ENCODE measurements at regions not wholly inside any gene's neighbourhood (a gene's known extent, or its start where the extent isn't known, plus 50 kb on each side); places are given as distances from the start of the nearest gene placed in this dataset.

DNA sequence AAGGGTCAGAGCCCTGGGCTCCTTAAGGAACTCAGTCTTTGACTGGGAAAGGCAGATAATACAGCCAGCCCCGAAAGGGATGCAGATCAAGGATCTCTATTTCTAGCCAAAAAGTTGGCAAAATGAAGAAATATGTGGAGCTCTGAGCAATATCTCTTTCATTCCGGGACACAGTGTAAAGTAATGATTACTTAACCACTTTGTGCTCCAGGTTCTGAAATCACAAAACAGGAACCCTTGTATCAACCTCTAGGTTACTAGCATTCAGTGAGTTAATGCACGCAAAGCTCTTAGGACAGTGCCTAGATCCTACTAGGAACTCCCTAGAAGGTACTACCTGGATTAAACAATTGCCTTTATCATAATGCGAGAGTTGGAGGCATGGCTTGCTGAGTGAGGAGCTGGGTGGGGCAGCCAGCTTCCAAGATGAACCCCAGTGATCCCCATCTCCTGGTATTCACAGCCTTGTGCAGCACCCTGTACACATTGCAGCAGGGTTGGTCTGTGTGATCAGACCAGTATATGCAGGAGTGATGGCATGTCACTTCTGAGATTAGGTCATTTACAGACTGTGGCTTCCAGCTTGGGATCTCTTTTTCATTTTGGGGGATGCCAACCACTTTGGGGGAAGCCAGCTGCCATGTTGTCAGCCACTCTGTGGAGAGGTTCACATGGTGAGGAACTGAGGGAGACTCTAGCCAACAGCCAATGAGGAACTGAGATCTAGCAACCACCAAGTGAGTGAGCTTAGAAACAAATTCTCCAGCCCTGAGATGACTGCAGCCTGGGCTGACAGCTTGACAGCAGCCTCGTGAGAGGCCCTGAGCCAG is 103.1 kb upstream of the SLC44A1 start:
- no peak for DNase-seq (ENCODE audit: low read depth, low spot score)
- H3K4me3 ChIP-seq (ENCODE audit: insufficient read length, low read depth) = no peak overlapping the region
- no peak overlapping the region for H3K9ac ChIP-seq (ENCODE audit: insufficient read length, low read depth)
- H3K9me3 ChIP-seq (ENCODE audit: insufficient read depth, low read length) = no peaks in the 10 kb centered on the region
- TF ChIP-seq SUZ12 (IDR thresholded peaks at IDR 0.05; ENCODE audit: extremely low read depth, insufficient read depth, insufficient read length) = no peak
- TF ChIP-seq YY1 (IDR thresholded peaks at IDR 0.05; ENCODE audit: insufficient read depth, insufficient read length) = no peak
- TF ChIP-seq ZNF274 (IDR thresholded peaks at IDR 0.05; ENCODE audit: low read depth, low read length) = no peak
- H3K4me1 ChIP-seq (ENCODE audit: insufficient read depth, insufficient read length) = peaks cover 4% of the 10 kb centered on the region
- H3K36me3 ChIP-seq (ENCODE audit: insufficient read depth, insufficient read length, low read length) = no peaks in the 10 kb centered on the region
- no peaks in the 10 kb centered on the region for H3K27me3 ChIP-seq (ENCODE audit: insufficient read depth, insufficient read length)

DNA sequence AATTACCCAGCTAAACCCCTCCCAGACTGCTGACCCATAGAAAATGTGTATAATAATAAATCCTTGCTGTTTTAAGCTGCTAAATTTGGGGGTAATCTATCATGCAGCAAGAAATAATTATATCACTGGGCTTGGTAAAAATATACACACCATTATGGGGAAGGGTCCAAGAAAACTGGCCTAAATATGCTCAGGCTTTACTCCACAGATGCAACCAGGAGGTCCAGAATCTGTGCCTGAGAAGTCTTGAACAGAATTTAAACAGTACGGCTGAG is 102.5 kb upstream of the SLC44A1 start:
- H3K27me3 ChIP-seq (ENCODE audit: insufficient read depth, insufficient read length) = no peaks in the 10 kb centered on the region
- no peak overlapping the region for H3K9ac ChIP-seq (ENCODE audit: insufficient read length, low read depth)
- no peaks in the 10 kb centered on the region for H3K36me3 ChIP-seq (ENCODE audit: insufficient read depth, insufficient read length, low read length)
- TF ChIP-seq SUZ12 (IDR thresholded peaks at IDR 0.05; ENCODE audit: extremely low read depth, insufficient read depth, insufficient read length) (no peak), ZNF274 (IDR thresholded peaks at IDR 0.05; ENCODE audit: low read depth, low read length) (no peak), YY1 (IDR thresholded peaks at IDR 0.05; ENCODE audit: insufficient read depth, insufficient read length) (no peak)
- no peak for DNase-seq (ENCODE audit: low read depth, low spot score)
- H3K4me3 ChIP-seq (ENCODE audit: insufficient read length, low read depth) = no peak overlapping the region
- peaks cover 4% of the 10 kb centered on the region for H3K4me1 ChIP-seq (ENCODE audit: insufficient read depth, insufficient read length)
- H3K9me3 ChIP-seq (ENCODE audit: insufficient read depth, low read length) = no peaks in the 10 kb centered on the region

DNA sequence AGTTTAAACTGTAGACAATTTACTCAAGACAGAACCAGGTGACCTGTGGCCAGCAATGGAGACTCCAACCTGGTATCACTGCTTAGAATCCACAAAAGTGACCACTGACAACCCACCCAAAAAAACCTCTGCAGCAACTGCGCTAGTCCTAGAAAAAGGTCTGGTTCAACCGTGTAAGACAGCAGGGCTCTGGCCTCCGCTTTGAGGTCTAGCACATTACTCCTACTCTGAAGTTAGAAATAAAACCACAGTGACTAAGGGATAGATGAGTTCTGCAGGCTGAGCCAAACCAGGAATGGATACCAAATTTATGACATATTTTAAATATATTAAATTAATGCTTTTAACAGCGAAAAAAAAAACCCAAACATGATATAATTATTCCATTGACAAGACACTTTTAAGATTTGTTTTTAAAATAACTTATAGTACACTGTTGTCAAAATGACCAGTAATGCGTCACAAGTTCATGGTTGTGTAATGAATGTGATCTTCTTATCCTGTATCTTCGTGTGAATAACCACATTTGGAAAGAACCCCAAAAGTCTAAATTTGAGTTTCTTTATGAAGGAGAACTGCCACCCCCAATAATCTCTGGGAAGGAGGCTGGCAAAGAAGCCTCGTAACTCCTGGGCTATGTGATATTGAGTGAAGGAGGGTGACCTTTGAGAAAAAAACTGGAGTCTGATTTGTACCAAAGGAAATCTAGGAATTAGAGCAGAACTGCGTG is 101.9 kb upstream of the SLC44A1 start:
- Histone ChIP-seq H3K9ac (ENCODE audit: insufficient read length, low read depth) (no peak overlapping the region), H3K4me3 (ENCODE audit: insufficient read length, low read depth) (no peak overlapping the region), H3K4me1 (ENCODE audit: insufficient read depth, insufficient read length) (peaks cover 4% of the 10 kb centered on the region), H3K27me3 (ENCODE audit: insufficient read depth, insufficient read length) (no peaks in the 10 kb centered on the region), H3K9me3 (ENCODE audit: insufficient read depth, low read length) (no peaks in the 10 kb centered on the region), H3K36me3 (ENCODE audit: insufficient read depth, insufficient read length, low read length) (no peaks in the 10 kb centered on the region)
- no peak for DNase-seq (ENCODE audit: low read depth, low spot score)
- TF ChIP-seq ZNF274 (IDR thresholded peaks at IDR 0.05; ENCODE audit: low read depth, low read length) (no peak), YY1 (IDR thresholded peaks at IDR 0.05; ENCODE audit: insufficient read depth, insufficient read length) (no peak), SUZ12 (IDR thresholded peaks at IDR 0.05; ENCODE audit: extremely low read depth, insufficient read depth, insufficient read length) (no peak)

DNA sequence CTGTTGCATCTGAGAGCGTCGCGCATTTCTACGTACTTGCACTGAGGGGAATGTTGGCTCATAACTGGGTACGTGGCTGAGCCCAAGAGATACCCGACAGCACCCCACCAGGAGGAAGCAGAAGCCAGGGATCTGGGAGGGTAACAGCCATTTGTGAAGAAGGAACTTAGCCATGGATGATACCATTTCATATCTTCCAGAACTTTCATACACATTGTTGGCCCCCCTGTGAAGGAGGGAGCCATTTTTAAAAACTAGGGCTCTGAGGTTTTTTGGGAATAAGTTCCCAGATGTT is 101.4 kb upstream of the SLC44A1 start:
- DNase-seq (ENCODE audit: low read depth, low spot score) = no peak
- TF ChIP-seq YY1 (IDR thresholded peaks at IDR 0.05; ENCODE audit: insufficient read depth, insufficient read length) (no peak), ZNF274 (IDR thresholded peaks at IDR 0.05; ENCODE audit: low read depth, low read length) (no peak), SUZ12 (IDR thresholded peaks at IDR 0.05; ENCODE audit: extremely low read depth, insufficient read depth, insufficient read length) (no peak)
- peaks cover 4% of the 10 kb centered on the region for H3K4me1 ChIP-seq (ENCODE audit: insufficient read depth, insufficient read length)
- no peak overlapping the region for H3K4me3 ChIP-seq (ENCODE audit: insufficient read length, low read depth)
- no peak overlapping the region for H3K9ac ChIP-seq (ENCODE audit: insufficient read length, low read depth)
- H3K36me3 ChIP-seq (ENCODE audit: insufficient read depth, insufficient read length, low read length) = no peaks in the 10 kb centered on the region
- no peaks in the 10 kb centered on the region for H3K9me3 ChIP-seq (ENCODE audit: insufficient read depth, low read length)
- no peaks in the 10 kb centered on the region for H3K27me3 ChIP-seq (ENCODE audit: insufficient read depth, insufficient read length)

DNA sequence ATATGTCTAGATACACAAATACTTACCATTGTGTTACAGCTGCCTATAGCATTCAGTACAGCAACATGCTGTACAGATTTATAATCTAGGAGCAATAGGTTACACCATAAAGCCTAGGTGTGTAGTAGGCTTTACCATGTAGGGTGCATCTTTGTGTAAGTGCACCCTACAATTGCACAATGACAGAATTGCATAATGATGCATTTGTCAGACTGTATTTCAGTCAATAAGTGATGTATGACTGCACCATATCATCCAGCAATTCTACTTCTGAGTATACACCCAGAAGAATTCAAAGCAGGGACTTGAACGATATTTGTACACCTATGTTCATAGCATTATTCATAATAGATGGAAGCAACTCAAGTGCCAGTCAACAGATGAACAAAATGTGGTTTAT is 100.4 kb upstream of the SLC44A1 start:
- peaks cover 4% of the 10 kb centered on the region for H3K4me1 ChIP-seq (ENCODE audit: insufficient read depth, insufficient read length)
- H3K36me3 ChIP-seq (ENCODE audit: insufficient read depth, insufficient read length, low read length) = no peaks in the 10 kb centered on the region

DNA sequence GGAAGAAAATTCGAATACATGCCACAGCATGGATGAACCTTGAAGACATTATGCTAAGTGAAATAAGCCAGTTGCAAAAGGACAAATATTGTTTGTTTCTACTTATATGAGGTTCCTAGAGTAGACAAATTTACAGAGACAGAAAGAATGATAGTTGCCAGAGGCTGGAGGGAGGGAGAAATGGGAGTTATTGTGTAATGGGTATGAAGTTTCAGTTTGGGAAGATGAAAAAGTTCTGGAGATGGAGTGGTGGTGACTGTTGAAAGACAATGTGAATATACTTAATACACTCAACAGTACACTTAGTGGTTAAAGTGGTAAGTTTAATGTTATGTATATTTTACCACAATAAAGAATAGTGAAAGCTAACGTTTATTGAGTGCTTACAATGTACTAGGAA is 99.6 kb upstream of the SLC44A1 start:
- no peaks in the 10 kb centered on the region for H3K4me1 ChIP-seq (ENCODE audit: insufficient read depth, insufficient read length)
- DNase-seq (ENCODE audit: low read depth, low spot score) = no peak
- H3K9ac ChIP-seq (ENCODE audit: insufficient read length, low read depth) = no peak overlapping the region
- H3K9me3 ChIP-seq (ENCODE audit: insufficient read depth, low read length) = no peaks in the 10 kb centered on the region
- H3K36me3 ChIP-seq (ENCODE audit: insufficient read depth, insufficient read length, low read length) = no peaks in the 10 kb centered on the region
- TF ChIP-seq SUZ12 (IDR thresholded peaks at IDR 0.05; ENCODE audit: extremely low read depth, insufficient read depth, insufficient read length) (no peak), ZNF274 (IDR thresholded peaks at IDR 0.05; ENCODE audit: low read depth, low read length) (no peak), YY1 (IDR thresholded peaks at IDR 0.05; ENCODE audit: insufficient read depth, insufficient read length) (no peak)
- H3K27me3 ChIP-seq (ENCODE audit: insufficient read depth, insufficient read length) = no peaks in the 10 kb centered on the region
- H3K4me3 ChIP-seq (ENCODE audit: insufficient read length, low read depth) = no peak overlapping the region

More for the DNA sequence above, 100.4 kb upstream of the SLC44A1 start:
- H3K4me3 ChIP-seq (ENCODE audit: insufficient read length, low read depth) = no peak overlapping the region
- H3K9ac ChIP-seq (ENCODE audit: insufficient read length, low read depth) = no peak overlapping the region
- no peaks in the 10 kb centered on the region for H3K9me3 ChIP-seq (ENCODE audit: insufficient read depth, low read length)
- no peaks in the 10 kb centered on the region for H3K27me3 ChIP-seq (ENCODE audit: insufficient read depth, insufficient read length)
- TF ChIP-seq YY1 (IDR thresholded peaks at IDR 0.05; ENCODE audit: insufficient read depth, insufficient read length) (no peak), SUZ12 (IDR thresholded peaks at IDR 0.05; ENCODE audit: extremely low read depth, insufficient read depth, insufficient read length) (no peak), ZNF274 (IDR thresholded peaks at IDR 0.05; ENCODE audit: low read depth, low read length) (no peak)
- DNase-seq (ENCODE audit: low read depth, low spot score) = no peak

DNA sequence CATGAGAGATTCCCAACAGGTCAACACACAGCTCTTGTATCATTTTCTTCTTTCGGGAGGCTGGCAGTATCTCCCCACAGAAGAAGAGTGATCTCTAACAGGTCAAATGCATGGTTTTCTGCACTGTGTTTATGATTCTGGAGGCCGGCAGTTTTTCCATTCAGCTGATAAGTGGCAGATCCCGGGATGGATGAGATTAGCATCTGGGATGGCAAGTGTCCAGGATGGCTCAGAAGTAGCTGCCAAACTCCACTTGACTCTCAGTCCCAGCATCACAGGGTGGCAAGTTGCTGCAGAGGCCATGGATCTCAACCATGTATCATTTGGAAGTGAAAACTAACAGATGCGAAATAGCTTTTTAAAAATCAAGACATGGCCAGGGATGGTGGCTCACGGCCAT is 97.8 kb upstream of the SLC44A1 start:
- H3K27me3 ChIP-seq (ENCODE audit: insufficient read depth, insufficient read length) = no peaks in the 10 kb centered on the region
- no peak overlapping the region for H3K4me3 ChIP-seq (ENCODE audit: insufficient read length, low read depth)
- no peak overlapping the region for H3K9ac ChIP-seq (ENCODE audit: insufficient read length, low read depth)
- H3K36me3 ChIP-seq (ENCODE audit: insufficient read depth, insufficient read length, low read length) = no peaks in the 10 kb centered on the region
- TF ChIP-seq ZNF274 (IDR thresholded peaks at IDR 0.05; ENCODE audit: low read depth, low read length) (no peak), SUZ12 (IDR thresholded peaks at IDR 0.05; ENCODE audit: extremely low read depth, insufficient read depth, insufficient read length) (no peak), YY1 (IDR thresholded peaks at IDR 0.05; ENCODE audit: insufficient read depth, insufficient read length) (no peak)
- no peaks in the 10 kb centered on the region for H3K9me3 ChIP-seq (ENCODE audit: insufficient read depth, low read length)
- no peaks in the 10 kb centered on the region for H3K4me1 ChIP-seq (ENCODE audit: insufficient read depth, insufficient read length)
- DNase-seq (ENCODE audit: low read depth, low spot score) = no peak

Data from NT2/D1 (cell line).